Omental fat pad (tissue), 3 donors: ENCODE measurements at regions not wholly inside any gene's neighbourhood (a gene's known extent, or its start where the extent isn't known, plus 50 kb on each side); places are given as distances from the start of the nearest gene placed in this dataset.

Experiments used
- ATAC-seq: fragments of 150-250 bp; one replicate; pipeline ENCODE4 v1.9.1; 2016; ENCODE audit warnings: mild to moderate bottlenecking, moderate library complexity; ENCODE audit not compliant: low FRiP score
- DNase-seq: peaks from one replicate; pipeline ENCODE4 v3.0.0-alpha.2; 2019; ENCODE audit warnings: low spot score
- TF ChIP-seq, protein P1 (sequence below), 3 donors: fragments of 450-650 bp; IDR thresholded peaks; one replicate each; pipeline ENCODE4 v1.5.1; 2016 to 2017; ENCODE audit warnings: antibody characterized with exemption in 3 of 3, mild to moderate bottlenecking in 3 of 3, moderate library complexity in 2 of 3

DNA sequence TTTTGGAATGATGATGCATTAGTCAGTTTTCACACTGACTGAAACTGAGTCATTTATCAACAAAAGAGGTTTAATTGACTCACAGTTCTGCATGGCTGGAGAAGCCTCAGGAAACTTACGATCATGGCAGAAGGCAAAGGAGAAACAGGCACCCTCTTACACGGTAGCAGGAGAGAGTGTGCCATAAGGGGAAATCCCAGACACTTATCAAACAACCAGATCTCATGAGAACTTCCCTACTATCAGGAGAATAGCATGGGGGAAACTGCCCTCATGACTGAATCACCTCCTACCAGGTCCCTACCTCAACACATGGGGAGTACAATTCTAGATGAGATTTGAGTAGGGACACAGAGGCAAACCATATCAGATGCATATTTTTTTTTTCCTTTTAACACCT, 504.5 kb upstream of the VRK2 start:
- no peak for DNase-seq
- TF ChIP-seq, protein P1, sequence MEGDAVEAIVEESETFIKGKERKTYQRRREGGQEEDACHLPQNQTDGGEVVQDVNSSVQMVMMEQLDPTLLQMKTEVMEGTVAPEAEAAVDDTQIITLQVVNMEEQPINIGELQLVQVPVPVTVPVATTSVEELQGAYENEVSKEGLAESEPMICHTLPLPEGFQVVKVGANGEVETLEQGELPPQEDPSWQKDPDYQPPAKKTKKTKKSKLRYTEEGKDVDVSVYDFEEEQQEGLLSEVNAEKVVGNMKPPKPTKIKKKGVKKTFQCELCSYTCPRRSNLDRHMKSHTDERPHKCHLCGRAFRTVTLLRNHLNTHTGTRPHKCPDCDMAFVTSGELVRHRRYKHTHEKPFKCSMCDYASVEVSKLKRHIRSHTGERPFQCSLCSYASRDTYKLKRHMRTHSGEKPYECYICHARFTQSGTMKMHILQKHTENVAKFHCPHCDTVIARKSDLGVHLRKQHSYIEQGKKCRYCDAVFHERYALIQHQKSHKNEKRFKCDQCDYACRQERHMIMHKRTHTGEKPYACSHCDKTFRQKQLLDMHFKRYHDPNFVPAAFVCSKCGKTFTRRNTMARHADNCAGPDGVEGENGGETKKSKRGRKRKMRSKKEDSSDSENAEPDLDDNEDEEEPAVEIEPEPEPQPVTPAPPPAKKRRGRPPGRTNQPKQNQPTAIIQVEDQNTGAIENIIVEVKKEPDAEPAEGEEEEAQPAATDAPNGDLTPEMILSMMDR (IDR thresholded peaks at IDR 0.05), result no peak
- no peak for ATAC-seq

DNA sequence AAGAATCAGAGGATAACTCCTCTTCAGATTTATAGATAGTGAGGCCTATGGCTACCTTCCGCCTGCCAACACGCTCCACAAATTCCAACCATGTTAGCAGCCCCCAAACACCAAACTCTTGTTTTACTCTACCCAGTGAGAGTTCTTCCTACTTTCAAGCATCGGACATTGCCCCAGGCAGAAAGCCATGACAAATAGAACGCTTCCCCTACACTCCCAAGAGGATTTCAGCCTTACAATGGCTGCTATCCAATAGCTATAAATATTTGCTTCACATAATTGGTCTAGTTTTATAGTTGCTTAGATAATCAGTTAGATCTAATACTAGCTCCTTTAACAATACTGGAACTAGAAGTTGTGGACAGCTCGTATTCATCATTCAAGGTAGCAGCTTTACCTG, 503.4 kb upstream of the VRK2 start:
- TF ChIP-seq, protein P1 (IDR thresholded peaks at IDR 0.05), result no peak
- DNase-seq, result no peak
- ATAC-seq, result no peak

DNA sequence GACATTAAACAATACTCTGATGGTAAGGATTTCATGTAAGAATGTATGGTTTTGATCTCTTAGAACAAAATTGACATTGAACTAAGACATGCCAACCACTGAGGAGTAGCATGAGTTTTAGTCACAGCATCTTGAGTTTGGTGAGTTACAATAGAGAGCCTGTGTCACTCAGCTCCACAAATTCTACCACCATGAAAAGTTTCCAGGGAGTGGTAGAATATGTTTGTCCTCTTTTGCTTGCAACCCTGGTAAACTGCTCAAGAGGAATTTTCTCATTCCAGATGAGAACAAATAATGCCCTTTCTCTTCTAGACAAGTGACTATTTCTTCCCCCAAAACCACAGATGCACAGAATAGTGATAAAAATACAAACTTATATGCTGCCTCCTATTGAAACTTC, 502.0 kb upstream of the VRK2 start:
- TF ChIP-seq, protein P1 (IDR thresholded peaks at IDR 0.05), result no peak
- no peak for DNase-seq
- no peak for ATAC-seq

DNA sequence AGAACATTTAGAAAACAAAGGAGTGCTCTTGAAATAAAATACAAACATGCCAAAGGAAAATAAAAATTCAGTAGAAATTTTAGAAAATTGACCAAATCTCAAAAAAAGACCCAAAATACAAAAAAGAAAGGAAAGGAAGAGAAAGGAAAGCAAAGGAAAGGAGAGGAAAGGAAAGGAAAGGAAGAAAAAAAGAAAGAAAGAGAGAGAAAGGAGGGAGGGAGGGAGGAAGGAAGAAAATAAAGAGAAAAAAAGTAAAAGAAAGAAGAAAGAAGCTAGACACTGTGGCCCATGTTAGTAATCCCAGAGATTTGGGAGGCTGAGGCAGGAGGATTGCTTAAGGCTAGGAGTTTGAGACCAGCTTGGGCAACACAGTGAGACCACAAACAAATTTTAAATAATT, 500.1 kb upstream of the VRK2 start:
- TF ChIP-seq, protein P1 (IDR thresholded peaks at IDR 0.05), result no peak
- ATAC-seq (no peak), DNase-seq (no peak)

DNA sequence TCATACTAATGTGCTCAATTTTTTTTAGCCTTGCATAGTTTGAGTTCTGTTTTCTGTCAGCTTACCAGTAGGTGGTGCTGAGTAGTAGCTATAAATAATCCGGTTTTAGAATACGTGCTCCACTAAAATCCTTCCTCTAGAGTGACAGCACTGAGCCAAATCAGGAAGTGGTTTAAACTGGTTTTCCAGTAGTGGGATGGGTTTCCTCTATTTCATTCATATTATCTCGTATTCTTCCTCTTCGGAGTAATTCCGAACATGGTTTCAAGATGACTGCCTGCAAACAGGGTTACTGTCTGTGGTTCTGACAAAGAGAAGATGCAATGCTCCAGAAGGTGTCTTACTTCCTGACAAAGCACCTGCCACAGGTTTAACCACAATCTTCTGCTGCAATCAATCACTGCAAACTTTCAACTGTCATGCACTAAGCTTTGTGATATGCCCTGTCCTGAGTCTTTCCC, 496.9 kb upstream of the VRK2 start:
- DNase-seq (no peak), ATAC-seq (no peak)
- TF ChIP-seq, protein P1 (IDR thresholded peaks at IDR 0.05), result no peak

DNA sequence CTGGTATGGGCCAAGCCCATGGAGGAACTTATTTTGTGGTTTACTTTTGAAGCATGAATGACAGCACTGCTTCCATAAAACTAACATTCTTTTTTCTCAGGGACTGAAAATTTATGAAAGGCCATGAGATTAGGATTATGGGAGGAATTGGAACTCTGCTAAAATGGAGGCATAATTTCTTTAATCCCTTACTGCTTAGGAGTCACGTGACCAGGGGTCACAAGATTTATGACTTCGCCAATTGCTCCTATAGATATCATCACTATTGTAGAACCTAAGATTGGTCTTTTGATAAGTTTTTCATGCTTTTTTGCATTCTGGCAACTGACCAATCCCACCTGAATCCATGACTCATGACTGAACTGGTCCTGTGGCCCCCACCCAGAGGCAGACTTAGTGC, 495.7 kb upstream of the VRK2 start:
- ATAC-seq (no peak), DNase-seq (no peak)
- TF ChIP-seq, protein P1 (IDR thresholded peaks at IDR 0.05), result no peak

DNA sequence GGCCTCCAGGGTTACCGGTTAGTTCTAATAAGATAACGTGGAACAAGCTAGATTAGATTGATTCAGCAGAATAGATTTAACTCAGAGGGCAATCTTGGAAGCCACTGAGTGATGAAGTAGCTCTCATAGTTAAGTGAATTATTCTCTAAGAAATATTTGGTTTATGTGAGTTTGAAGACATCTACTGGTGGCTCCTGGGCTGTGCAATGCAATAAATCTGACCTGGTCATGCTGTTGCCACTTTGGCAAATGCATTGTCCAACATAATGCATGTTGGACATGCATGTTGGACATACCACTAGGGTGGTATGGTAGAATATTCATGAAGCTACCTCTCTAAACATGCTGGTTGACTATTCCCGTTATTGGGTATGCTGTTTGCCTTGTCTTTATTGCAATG, 493.7 kb upstream of the VRK2 start:
- DNase-seq (no peak), ATAC-seq (no peak)
- TF ChIP-seq, protein P1 (IDR thresholded peaks at IDR 0.05), result no peak
